Left ventricle myocardium superior (tissue), 1 donor: ENCODE measurements at regions not wholly inside any gene's neighbourhood (a gene's known extent, or its start where the extent isn't known, plus 50 kb on each side); places are given as distances from the start of the nearest gene placed in this dataset.
"Not testable (repeated sequence)": the region's sequence is repeated elsewhere in the genome, so short reads cannot be mapped to it uniquely, and the experiment has no call there.

Source experiments
- ATAC-seq: fragments of 200-7000 bp; cut with Tn5 transposase; one replicate; pipeline ENCODE4 v1.9.1; 2020; ENCODE audit warnings: mild to moderate bottlenecking, moderate library complexity
- DNase-seq: peaks from one replicate; pipeline ENCODE4 v3.0.0-alpha.2; 2020
- intact Hi-C: fragments of 100-400 bp; cut with micrococcal nuclease; formaldehyde crosslinking; loops from one replicate; pipeline ENCODE4 v1.11.0; 2022
- donor health status: DM: no; HTN: yes; CAD: no; lungs with severe emphysema.

DNA sequence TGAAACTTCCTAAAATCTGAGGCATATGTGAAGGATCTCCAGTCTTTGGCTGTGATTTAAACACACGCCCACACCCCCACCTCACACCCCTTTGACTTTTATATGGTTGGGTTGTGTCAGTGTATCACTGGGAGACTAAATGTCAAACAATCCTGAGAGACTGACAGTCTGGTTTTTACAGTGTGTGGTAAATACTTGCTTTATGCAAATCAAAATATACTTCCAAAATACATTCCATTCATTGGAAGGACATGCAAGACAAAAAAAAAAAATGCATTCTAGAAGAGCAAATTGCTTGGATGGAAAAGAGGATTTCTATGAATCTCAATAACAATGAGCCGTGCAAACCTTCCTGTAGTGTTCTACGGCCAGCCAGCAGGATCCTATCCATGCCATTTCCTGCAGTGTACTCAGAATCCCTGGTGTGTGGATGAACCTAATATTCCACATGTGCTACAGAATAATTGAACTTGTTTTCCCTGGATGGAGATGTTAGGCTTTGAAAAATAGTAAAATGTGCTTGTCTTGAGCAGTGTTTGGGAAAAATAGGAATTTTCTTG lies 602.1 kb upstream of the GOT2 start:
- ATAC-seq = no peak
- intact Hi-C loops = no loop called here
- no peak for DNase-seq

- ATAC-seq, intact Hi-C loops, DNase-seq: not testable (repeated sequence)
Observed at GRCh38 chr16:59331708-59332107, 597.6 kb upstream of the GOT2 start.

DNA sequence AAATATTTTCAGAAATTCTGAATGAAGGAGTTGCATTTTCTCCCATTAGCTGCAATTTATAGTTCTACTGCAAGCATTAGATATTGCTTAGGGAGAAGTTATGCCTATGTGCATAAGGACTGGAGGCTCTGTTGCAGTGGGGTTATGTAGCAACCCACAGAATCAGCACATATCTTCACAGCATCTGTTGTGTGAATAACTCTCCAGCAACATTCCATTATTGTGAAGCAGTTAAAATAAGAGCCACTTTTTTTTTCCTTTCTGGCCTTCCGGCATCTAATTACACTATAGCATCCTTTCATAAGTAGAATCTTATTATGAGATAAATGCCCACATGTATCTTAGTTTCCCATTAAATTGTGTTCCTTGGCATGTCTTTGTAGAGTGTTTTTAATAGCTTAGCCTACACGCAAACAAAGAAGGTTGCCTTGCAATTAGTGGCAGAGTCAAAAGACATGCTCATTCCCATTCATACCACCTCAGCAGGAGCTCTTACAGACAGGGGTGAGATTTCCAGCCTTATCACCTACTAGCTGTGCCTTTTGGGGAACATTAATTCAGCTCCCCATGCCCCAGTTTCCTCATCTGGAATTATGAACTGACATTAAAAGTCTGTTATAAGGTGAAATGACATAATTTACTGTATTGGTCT lies 596.0 kb upstream of the GOT2 start:
- intact Hi-C loops = no loop called here
- ATAC-seq (no peak), DNase-seq (no peak)

DNA sequence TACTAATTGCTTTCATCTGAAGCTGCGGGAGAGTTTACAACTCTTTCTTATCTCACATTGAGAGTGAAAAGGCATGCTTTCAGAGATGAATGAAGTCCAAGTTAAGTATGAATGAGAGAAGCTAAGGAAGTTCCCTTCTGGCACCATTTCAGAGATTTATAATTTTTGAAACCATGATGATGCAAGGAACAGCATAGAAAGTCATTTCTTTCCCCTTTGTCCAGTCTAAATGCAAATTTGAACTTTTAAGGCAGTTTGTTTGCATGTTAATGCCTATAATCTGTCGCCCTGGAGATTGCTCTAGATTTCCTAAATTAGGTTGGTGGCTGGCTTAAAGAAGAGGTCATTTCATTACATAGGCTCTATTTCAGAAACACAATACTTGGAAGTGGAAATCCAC lies 594.8 kb upstream of the GOT2 start:
- no peak for DNase-seq
- ATAC-seq = no peak
- intact Hi-C loops = no loop called here

DNA sequence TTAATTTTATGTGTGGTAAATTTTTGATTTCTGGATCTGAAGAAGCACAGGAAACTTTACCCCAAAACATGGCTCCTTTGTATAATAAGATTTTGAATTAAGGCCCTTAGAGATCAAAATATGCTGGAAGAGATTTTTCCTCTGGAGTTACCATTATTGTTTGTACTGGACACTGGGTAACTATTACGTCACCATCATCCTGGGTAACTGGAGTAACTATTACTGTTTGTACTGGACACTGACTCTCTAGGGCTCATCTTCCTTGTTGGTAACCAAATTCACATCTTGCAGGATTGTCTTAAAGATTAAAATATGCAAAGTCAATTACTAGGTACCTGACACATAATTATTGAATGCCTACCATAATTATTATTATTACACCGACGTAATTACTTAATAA lies 593.8 kb upstream of the GOT2 start:
- intact Hi-C loops = no loop called here
- DNase-seq = no peak
- ATAC-seq = no peak

- DNase-seq (no peak), ATAC-seq (no peak)
- intact Hi-C loops = no loop called here
Observed at GRCh38 chr16:59326955-59327354, 592.8 kb upstream of the GOT2 start.

DNA sequence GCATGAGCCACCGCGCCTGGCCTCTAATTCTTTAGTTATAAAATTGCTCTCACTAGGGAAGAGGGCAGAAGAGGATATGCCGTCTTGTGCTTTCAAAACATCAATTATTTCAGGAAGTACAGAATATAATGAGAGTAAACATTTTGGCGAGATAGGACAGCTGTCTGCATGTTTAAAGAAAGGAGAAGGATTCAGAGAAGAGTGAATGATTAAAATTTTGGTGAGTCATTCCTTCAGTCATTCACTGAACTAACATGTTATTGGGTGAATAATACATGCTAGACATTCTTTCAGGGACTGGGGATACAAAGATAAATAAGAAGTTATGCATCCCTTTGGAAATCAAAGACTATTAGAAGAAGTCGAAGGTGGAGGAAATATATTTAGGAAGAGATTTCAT lies 590.3 kb upstream of the GOT2 start:
- intact Hi-C loops = no loop called here
- DNase-seq (no peak), ATAC-seq (no peak)

GRCh38 chr16:59320657-59321056 lies 586.5 kb upstream of the GOT2 start:
- ATAC-seq (no peak), DNase-seq (no peak)
- intact Hi-C loops = no loop called here

GRCh38 chr16:59319871-59320270 lies 585.8 kb upstream of the GOT2 start:
- DNase-seq = no peak
- ATAC-seq = no peak
- intact Hi-C loops = no loop called here

GRCh38 chr16:59305850-59306249 lies 571.7 kb upstream of the GOT2 start:
- ATAC-seq (no peak), DNase-seq (no peak)
- intact Hi-C loops = no loop called here

DNA sequence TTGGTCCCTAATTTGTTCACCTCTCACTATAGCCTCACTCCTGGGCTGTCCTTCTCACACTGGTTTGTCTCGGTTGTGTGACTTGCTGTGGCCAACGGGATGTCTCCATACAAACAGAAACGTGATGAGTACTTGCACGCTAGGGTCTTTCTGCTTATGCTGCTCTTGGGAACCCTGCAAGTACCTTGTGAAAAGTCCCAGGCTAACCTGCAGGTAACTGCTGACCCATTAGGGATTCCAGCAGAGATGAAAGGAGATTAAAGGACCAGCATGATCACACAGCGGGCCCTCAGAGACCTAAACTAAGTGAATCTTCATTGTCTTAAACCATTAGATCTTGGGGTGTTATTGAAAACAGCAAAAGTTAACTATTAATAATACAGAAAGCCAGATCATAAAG lies 562.8 kb upstream of the GOT2 start:
- intact Hi-C loops = no loop called here
- no peak for ATAC-seq
- DNase-seq = no peak

- intact Hi-C loops = no loop called here
- DNase-seq = no peak
- no peak for ATAC-seq
Observed at GRCh38 chr16:59295993-59296736, 562.0 kb upstream of the GOT2 start.

GRCh38 chr16:59295474-59295873 lies 561.4 kb upstream of the GOT2 start:
- ATAC-seq (no peak), DNase-seq (no peak)
- intact Hi-C loops = no loop called here

DNA sequence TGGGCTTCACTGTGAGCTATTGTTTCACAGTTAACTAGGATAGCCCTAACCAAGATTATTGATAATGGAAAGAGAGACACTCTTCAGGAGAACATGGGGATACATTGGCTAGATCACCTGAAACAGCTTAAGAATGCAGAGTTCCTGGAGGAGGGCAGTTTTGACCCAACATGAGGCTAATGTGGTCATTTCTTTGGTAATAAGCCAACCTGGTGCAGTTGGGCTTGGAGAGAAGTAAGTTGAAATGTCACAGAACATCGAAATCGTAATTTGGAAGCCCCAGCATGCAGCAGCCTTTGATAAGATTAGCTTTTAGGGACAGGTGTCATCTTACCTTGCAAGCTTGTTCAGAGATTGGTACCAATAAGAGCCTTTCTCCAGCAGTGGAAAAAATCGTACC lies 556.6 kb upstream of the GOT2 start:
- intact Hi-C loops = no loop called here
- ATAC-seq (no peak), DNase-seq (no peak)

GRCh38 chr16:59289151-59289550 lies 555.0 kb upstream of the GOT2 start:
- intact Hi-C loops = no loop called here
- DNase-seq = no peak
- no peak for ATAC-seq

DNA sequence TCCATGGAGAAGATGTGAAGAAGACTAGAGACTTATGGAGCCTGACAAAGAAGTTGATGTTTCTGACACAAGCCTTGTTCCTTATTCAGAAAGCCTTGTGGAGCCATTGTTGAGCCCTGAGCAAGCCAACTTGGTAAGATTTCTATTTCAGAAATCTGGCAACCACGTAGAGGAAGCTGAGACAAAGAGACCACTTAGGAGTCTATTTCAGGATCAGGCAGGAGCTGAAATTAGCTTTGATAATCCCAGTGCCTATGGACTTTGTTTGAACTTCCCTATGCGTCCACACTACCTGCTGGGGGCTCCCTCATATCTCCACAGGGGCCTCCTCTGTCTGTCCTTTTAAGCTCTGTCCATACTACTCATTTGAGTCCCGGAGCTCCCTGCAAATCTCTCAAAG lies 540.0 kb upstream of the GOT2 start:
- intact Hi-C loops = no loop called here
- DNase-seq = no peak
- ATAC-seq = peak; percentile 54

DNA sequence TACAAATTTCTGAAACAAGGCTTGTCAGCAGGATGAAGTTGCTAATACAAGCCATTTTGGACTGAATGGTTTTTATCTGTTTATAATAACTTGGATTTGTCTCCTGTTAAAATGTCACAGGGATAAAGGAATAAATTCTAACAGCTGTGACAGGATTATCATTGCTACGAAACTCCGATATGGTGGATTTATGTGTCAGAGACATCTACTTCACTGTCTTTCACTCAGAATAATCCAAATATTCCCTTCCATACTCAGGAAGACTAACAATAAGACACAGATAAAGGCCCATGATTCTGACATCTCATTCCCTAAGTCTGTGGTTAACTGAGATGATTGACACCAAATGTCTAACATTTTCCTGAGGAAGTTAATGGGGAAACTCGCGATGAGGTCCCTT lies 529.8 kb upstream of the GOT2 start:
- intact Hi-C loops = no loop called here
- no peak for DNase-seq

DNA sequence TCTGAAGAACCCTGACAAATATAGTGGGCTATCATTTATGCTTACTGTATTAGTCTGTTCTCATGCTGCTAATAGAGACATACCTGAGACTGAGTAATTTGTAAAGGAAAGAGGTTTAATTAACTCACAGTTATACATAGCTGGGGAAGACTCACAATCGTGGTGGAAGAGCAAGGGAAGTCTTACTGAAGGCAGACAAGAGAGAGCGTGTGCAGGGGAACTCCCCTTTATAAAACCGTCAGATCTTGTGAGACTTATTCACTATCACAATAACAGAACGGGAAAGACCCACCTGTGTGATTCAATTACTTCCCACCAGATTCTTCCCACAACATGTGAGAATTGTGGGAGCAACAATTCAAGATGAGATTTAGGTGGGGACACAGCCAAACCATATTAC lies 526.8 kb upstream of the GOT2 start:
- ATAC-seq (no peak), DNase-seq (no peak)
- intact Hi-C loops = no loop called here

More for the DNA sequence above, 529.8 kb upstream of the GOT2 start:
- ATAC-seq = no peak

GRCh38 chr16:59259950-59260319 lies 525.8 kb upstream of the GOT2 start:
- DNase-seq (no peak), ATAC-seq (no peak)

GRCh38 chr16:59259074-59259949 lies 525.2 kb upstream of the GOT2 start:
- ATAC-seq = no peak
- intact Hi-C loops = no loop called here
- DNase-seq = no peak

More at GRCh38 chr16:59259950-59260319, 525.8 kb upstream of the GOT2 start:
- intact Hi-C loops = no loop called here
